ENCODE measurements at regions not wholly inside any gene's neighbourhood (a gene's known extent, or its start where the extent isn't known, plus 50 kb on each side); places are given as distances from the start of the nearest gene placed in this dataset.

- Histone ChIP-seq H3K36me3 (ENCODE audit: low read depth, missing control alignments) (no peaks in the 10 kb centered on the region), H3K4me1 (no peaks in the 10 kb centered on the region), H3K27ac (no peak overlapping the region), H3K9me3 (no peaks in the 10 kb centered on the region), H3K4me3 (no peak overlapping the region), H3K27me3 (no peaks in the 10 kb centered on the region)
- intact Hi-C loops (cut with DNase I; ENCODE audit: low total_unique reads), result no loop called here
- 38 to 62% methylated on average over 3 of the region's 3 CpGs for WGBS, 2 donors
- no peak for DNase-seq
- TF ChIP-seq POLR2A (IDR thresholded peaks at IDR 0.05), result no peak
These were observed 194.3 kb downstream of the DACT1 start for GRCh38 chr14:58832095-58832521.

DNA sequence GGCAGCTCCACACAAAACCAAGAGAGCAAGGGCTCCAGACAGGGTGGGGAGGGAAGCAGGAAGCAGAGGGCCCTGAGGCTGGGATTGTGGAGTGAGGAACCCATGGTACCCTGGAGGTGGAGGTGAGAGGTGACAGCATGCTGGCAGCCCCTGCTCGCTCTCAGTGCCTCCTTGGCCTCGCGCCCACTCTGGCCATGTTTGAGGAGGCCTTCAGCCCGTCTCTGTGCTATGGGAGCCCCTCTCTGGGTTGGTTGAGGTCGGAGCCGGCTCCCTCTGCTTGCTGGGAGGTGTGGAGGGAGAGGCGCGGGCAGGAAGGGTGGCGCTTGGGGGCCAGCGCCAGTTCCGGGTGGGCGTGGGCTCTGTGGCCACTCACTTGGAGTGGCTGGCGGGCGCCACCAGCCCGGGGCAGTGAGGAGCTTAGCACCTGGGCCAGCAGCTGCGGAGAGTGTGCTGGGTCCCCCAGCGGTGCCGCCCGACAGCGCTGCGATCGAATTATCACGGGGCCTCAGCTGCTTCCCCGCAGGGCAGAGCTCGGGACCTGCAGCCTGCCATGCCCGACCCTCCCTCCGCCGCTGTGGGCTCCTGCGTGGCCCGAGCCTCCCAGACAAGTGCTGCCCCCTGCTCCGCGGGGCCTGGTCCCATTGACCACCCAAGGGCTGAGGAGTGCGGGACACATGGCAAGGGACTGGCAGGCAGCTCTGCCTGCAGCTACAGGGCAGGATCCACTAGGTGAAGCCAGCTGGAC is 196.0 kb downstream of the DACT1 start:
- intact Hi-C loops (cut with DNase I; ENCODE audit: low total_unique reads), result no loop called here
- no peaks in the 10 kb centered on the region for H3K27me3 ChIP-seq
- TF ChIP-seq, protein P1, sequence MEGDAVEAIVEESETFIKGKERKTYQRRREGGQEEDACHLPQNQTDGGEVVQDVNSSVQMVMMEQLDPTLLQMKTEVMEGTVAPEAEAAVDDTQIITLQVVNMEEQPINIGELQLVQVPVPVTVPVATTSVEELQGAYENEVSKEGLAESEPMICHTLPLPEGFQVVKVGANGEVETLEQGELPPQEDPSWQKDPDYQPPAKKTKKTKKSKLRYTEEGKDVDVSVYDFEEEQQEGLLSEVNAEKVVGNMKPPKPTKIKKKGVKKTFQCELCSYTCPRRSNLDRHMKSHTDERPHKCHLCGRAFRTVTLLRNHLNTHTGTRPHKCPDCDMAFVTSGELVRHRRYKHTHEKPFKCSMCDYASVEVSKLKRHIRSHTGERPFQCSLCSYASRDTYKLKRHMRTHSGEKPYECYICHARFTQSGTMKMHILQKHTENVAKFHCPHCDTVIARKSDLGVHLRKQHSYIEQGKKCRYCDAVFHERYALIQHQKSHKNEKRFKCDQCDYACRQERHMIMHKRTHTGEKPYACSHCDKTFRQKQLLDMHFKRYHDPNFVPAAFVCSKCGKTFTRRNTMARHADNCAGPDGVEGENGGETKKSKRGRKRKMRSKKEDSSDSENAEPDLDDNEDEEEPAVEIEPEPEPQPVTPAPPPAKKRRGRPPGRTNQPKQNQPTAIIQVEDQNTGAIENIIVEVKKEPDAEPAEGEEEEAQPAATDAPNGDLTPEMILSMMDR (IDR thresholded peaks at IDR 0.05), result no peak
- no peak for TF ChIP-seq POLR2A (IDR thresholded peaks at IDR 0.05)
- WGBS, 2 donors, result 70 to 84% methylated on average over 21 to 32 of the region's 33 CpGs
- DNase-seq, result no peak
- H3K27ac ChIP-seq, result no peak overlapping the region
- no peaks in the 10 kb centered on the region for H3K9me3 ChIP-seq
- peak overlapping the region; percentile 24 to 29 for H3K4me3 ChIP-seq
- H3K36me3 ChIP-seq (ENCODE audit: low read depth, missing control alignments), result no peaks in the 10 kb centered on the region
- H3K4me1 ChIP-seq, result no peaks in the 10 kb centered on the region

DNA sequence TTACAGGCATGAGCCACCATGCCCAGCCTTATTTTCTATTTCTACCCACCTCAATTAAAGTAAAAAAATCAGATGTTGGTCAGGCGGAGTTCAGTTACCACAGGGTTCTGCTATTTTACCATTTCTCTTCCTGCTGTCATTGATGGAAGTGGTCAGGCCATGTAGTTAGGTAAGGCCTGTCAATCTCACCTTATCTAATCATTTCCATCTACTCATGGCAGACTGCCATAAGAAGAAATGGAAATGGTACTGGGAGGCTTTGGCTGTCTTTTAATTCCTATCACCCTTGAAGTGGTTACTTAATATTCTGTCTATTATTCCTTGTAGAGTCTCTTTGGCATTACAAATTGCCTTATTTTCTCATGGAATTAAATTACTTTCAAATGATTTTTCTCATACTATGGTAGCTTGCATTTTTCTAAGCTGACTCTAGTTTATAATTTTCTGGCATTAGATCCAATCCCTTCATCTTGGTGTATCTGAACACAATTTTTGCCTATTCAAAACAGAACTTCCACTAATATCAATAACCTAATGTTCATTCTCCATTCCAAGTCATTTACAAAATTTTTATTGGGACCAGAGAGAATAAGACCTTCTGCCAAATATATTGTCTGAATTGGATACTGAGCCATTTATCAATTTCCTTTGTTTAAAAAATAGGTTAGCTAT is 198.7 kb downstream of the DACT1 start:
- Histone ChIP-seq H3K9me3 (no peaks in the 10 kb centered on the region), H3K27ac (no peak overlapping the region), H3K4me3 (no peak overlapping the region), H3K27me3 (no peaks in the 10 kb centered on the region), H3K4me1 (no peaks in the 10 kb centered on the region), H3K36me3 (ENCODE audit: low read depth, missing control alignments) (no peaks in the 10 kb centered on the region)
- intact Hi-C loops (cut with DNase I; ENCODE audit: low total_unique reads), result no loop called here
- no peak for TF ChIP-seq POLR2A (IDR thresholded peaks at IDR 0.05)
- TF ChIP-seq, protein P1 (IDR thresholded peaks at IDR 0.05), result no peak
- DNase-seq, result no peak
- WGBS, 2 donors, result 81 to 100% methylated on average over 1 of the region's 1 CpG

DNA sequence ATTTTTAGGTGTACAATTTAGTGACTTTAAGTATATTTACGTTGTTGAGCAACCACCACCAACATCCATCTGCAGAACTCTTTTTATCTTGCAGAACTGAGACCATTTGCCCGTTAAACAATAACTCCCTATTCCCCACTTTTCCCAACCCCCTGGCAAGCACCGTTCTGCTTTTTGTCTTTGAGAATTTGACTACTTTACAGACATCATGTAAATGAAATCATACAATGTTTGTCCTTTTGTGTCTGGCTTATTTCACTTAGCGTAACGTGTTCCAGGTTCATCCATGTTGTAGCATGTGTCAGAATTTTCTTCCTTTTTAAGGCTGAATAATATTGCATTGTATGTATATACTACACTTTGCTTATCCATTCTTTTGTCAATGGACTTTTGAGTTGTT is 201.5 kb downstream of the DACT1 start:
- intact Hi-C loops (cut with DNase I; ENCODE audit: low total_unique reads), result no loop called here
- TF ChIP-seq POLR2A (IDR thresholded peaks at IDR 0.05), result no peak
- Histone ChIP-seq H3K27ac (no peak overlapping the region), H3K4me3 (no peak overlapping the region), H3K36me3 (ENCODE audit: low read depth, missing control alignments) (no peaks in the 10 kb centered on the region), H3K9me3 (no peaks in the 10 kb centered on the region), H3K4me1 (no peaks in the 10 kb centered on the region), H3K27me3 (no peaks in the 10 kb centered on the region)
- DNase-seq, result no peak
- WGBS, 2 donors, result 88 to 89% methylated on average over 5 of the region's 5 CpGs

- WGBS, 2 donors, result 93 to 94% methylated on average over 2 of the region's 2 CpGs
- no peak for DNase-seq
- TF ChIP-seq, protein P1 (IDR thresholded peaks at IDR 0.05), result no peak
- no peak for TF ChIP-seq POLR2A (IDR thresholded peaks at IDR 0.05)
- no peaks in the 10 kb centered on the region for H3K27me3 ChIP-seq
- H3K4me1 ChIP-seq, result no peaks in the 10 kb centered on the region
- intact Hi-C loops (cut with DNase I; ENCODE audit: low total_unique reads), result no loop called here
- H3K27ac ChIP-seq, result no peak overlapping the region
- H3K9me3 ChIP-seq, result no peaks in the 10 kb centered on the region
- H3K4me3 ChIP-seq, result no peak overlapping the region
- H3K36me3 ChIP-seq (ENCODE audit: low read depth, missing control alignments), result no peaks in the 10 kb centered on the region
These were observed 206.8 kb downstream of the DACT1 start for GRCh38 chr14:58844544-58844943.
